ENCODE measurements at regions not wholly inside any gene's neighbourhood (a gene's known extent, or its start where the extent isn't known, plus 50 kb on each side); places are given as distances from the start of the nearest gene placed in this dataset.
A peak's percentile ranks its signal among the peaks of the same experiment; 100 is the strongest.

DNA sequence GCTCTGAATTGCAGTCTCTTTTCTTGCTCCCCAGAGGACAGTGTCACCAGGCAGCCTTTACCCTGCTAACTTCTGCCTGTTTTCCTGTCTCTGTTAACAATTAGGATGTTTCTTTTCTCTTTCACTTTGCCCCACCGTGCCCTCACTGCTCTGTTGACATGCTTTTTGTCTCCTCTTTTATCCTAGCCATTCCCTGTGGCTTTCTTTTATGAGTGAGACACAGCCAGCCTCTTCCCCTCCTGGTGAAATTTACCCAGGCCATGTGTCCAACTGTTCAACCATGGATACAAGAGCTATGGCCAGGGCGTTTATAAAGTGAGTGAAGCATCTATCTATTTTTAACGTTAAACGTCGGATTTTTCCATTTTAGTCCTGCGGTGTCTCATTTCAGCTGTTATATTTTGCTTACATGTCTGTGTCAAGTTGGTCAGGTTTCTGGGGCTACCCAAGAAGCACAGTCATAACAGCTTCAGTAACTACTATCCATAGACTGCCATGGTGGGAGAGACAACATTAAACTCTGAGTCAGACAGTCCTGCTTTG lies 443.2 kb upstream of the AZI2 start:
- no CpG with 5 or more reads among the region's 6 CpGs for WGBS (ENCODE audit: insufficient coverage, insufficient read length)
- peaks cover 1% of the 10 kb centered on the region; the same call in 1 of the 2 replicates for H3K4me1 ChIP-seq (ENCODE audit: control insufficient read depth, insufficient read depth, low read length)
- H3K4me3 ChIP-seq (ENCODE audit: low read length) = no peak overlapping the region
- H3K27ac ChIP-seq (ENCODE audit: low read length) = no peak overlapping the region
- H3K27me3 ChIP-seq (ENCODE audit: control insufficient read depth, insufficient read depth, low read length) = no peaks in the 10 kb centered on the region
- H3K9me3 ChIP-seq (ENCODE audit: control insufficient read depth, insufficient read depth, low read length) = no peaks in the 10 kb centered on the region
- H3K36me3 ChIP-seq (ENCODE audit: control insufficient read depth, insufficient read depth, low read length) = no peaks in the 10 kb centered on the region
- peak; percentile 1 for DNase-seq (ENCODE audit: low read depth, low spot score)

DNA sequence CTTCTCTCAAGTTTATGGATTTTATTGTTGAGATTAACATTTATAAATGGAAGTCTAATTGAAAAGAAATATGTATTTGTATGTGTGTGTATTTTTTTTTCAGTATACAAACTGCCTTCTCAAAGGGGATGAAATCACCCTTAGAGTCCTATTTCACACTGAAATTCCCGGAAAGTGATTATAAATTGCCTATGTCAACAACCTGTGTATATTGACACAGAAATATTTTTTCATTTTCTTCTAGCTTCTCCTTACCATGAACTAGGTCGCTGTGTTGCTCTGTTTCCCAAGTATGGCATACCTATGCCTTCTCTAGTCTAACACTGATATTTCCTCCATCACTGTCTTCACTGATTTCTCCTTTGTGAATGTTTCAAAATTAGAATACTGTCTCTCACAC lies 444.0 kb upstream of the AZI2 start:
- Histone ChIP-seq H3K36me3 (ENCODE audit: control insufficient read depth, insufficient read depth, low read length) (no peaks in the 10 kb centered on the region), H3K9me3 (ENCODE audit: control insufficient read depth, insufficient read depth, low read length) (no peaks in the 10 kb centered on the region), H3K27me3 (ENCODE audit: control insufficient read depth, insufficient read depth, low read length) (no peaks in the 10 kb centered on the region), H3K27ac (ENCODE audit: low read length) (no peak overlapping the region), H3K4me1 (ENCODE audit: control insufficient read depth, insufficient read depth, low read length) (peaks cover 1% of the 10 kb centered on the region; the same call in 1 of the 2 replicates), H3K4me3 (ENCODE audit: low read length) (no peak overlapping the region)
- no CpG with 5 or more reads among the region's 2 CpGs for WGBS (ENCODE audit: insufficient coverage, insufficient read length)
- DNase-seq (ENCODE audit: low read depth, low spot score) = no peak

DNA sequence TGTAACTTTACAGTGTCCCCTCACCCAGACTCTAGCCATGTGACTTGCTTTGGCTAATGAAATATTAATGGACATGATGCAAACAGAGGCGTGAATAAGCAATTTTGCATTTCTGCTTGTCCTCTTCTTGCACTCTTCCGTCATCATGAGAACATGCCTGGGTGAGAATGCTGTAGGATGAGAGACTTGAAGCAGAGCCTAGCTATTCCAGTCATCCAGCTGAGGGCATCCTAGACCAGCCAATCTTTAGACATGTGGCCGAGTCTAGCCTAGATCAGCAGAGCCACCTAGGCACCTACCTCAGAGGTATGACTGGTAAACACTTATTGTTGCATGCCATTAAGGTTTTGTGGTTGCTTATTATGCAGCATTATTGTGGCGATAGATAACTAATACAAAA lies 450.5 kb upstream of the AZI2 start:
- WGBS (ENCODE audit: insufficient coverage, insufficient read length) = no CpG with 5 or more reads among the region's 4 CpGs
- H3K9me3 ChIP-seq (ENCODE audit: control insufficient read depth, insufficient read depth, low read length) = no peaks in the 10 kb centered on the region; the same call in 1 of the 2 replicates
- H3K36me3 ChIP-seq (ENCODE audit: control insufficient read depth, insufficient read depth, low read length) = no peaks in the 10 kb centered on the region
- no peaks in the 10 kb centered on the region for H3K27me3 ChIP-seq (ENCODE audit: control insufficient read depth, insufficient read depth, low read length)
- no peak for DNase-seq (ENCODE audit: low read depth, low spot score)
- no peaks in the 10 kb centered on the region for H3K4me1 ChIP-seq (ENCODE audit: control insufficient read depth, insufficient read depth, low read length)
- H3K4me3 ChIP-seq (ENCODE audit: low read length) = no peak overlapping the region
- no peak overlapping the region for H3K27ac ChIP-seq (ENCODE audit: low read length)

DNA sequence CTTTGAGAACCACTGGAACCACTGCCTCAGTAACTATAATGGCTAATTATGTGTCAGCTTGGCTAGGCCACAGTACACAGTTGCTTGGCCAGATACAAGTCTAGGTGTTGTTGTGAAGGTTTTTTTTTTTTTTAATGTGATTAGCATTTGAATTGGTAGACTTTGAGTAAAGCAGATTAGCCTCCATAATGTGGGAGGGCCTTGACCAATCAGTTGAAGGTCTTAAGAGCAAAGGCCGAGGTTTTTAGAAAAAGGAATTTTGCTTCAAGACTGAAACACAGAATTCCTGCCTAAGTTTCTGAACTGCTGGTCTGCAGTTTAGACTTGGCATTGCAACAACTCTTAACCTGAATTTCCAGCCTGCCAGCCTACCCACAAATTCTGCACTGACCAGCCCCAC lies 451.6 kb upstream of the AZI2 start:
- no CpG with 5 or more reads among the region's 1 CpG for WGBS (ENCODE audit: insufficient coverage, insufficient read length)
- no peaks in the 10 kb centered on the region for H3K4me1 ChIP-seq (ENCODE audit: control insufficient read depth, insufficient read depth, low read length)
- H3K4me3 ChIP-seq (ENCODE audit: low read length) = no peak overlapping the region
- no peak overlapping the region for H3K27ac ChIP-seq (ENCODE audit: low read length)
- DNase-seq (ENCODE audit: low read depth, low spot score) = no peak
- no peaks in the 10 kb centered on the region for H3K36me3 ChIP-seq (ENCODE audit: control insufficient read depth, insufficient read depth, low read length)
- no peaks in the 10 kb centered on the region; the same call in 1 of the 2 replicates for H3K9me3 ChIP-seq (ENCODE audit: control insufficient read depth, insufficient read depth, low read length)
- no peaks in the 10 kb centered on the region for H3K27me3 ChIP-seq (ENCODE audit: control insufficient read depth, insufficient read depth, low read length)

DNA sequence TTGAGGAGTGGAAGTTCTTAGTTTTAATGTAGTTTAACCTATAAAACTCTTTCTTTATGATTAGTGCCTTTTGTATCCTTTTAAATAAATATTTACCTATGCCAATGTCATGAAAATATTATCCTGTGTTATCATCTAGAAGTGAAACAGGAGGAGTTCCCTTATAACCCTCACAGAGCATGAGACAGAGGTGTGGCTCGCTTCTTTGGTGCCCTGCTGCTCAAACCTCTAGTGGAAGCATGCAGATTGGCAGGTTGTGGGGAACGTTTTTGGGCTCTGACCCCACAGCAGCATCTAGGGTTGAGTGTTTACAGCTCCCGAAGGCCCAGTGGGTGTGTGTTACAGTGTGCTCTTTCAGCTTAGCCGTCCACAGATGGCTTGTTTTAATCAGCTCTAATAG lies 459.4 kb upstream of the AZI2 start:
- DNase-seq (ENCODE audit: low read depth, low spot score) = no peak
- Histone ChIP-seq H3K27me3 (ENCODE audit: control insufficient read depth, insufficient read depth, low read length) (no peaks in the 10 kb centered on the region), H3K36me3 (ENCODE audit: control insufficient read depth, insufficient read depth, low read length) (no peaks in the 10 kb centered on the region), H3K27ac (ENCODE audit: low read length) (no peak overlapping the region), H3K4me1 (ENCODE audit: control insufficient read depth, insufficient read depth, low read length) (no peaks in the 10 kb centered on the region), H3K4me3 (ENCODE audit: low read length) (no peak overlapping the region), H3K9me3 (ENCODE audit: control insufficient read depth, insufficient read depth, low read length) (no peaks in the 10 kb centered on the region)
- no CpG with 5 or more reads among the region's 4 CpGs for WGBS (ENCODE audit: insufficient coverage, insufficient read length)

DNA sequence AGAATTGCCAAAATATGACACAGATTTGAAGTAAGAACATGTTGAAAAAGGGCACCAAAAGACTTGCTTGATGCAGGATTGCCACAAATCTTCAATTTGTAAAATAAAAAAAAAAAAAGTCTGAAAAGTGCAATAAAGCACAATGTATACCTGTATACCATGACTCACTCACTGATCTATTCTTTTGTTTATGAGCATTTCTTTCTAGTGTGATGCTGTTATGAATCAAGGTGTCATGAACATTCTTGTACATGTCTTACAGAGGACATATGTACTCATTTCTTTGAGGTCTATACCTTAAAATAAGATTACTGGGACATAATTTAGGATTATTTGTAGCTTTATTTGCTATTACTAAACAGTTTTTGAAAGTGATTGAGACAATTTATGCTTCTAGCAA lies 464.9 kb upstream of the RBMS3 start:
- Histone ChIP-seq H3K4me3 (ENCODE audit: low read length) (no peak overlapping the region), H3K9me3 (ENCODE audit: control insufficient read depth, insufficient read depth, low read length) (no peaks in the 10 kb centered on the region), H3K4me1 (ENCODE audit: control insufficient read depth, insufficient read depth, low read length) (no peaks in the 10 kb centered on the region), H3K27ac (ENCODE audit: low read length) (no peak overlapping the region), H3K36me3 (ENCODE audit: control insufficient read depth, insufficient read depth, low read length) (no peaks in the 10 kb centered on the region), H3K27me3 (ENCODE audit: control insufficient read depth, insufficient read depth, low read length) (no peaks in the 10 kb centered on the region)
- no peak for DNase-seq (ENCODE audit: low read depth, low spot score)

DNA sequence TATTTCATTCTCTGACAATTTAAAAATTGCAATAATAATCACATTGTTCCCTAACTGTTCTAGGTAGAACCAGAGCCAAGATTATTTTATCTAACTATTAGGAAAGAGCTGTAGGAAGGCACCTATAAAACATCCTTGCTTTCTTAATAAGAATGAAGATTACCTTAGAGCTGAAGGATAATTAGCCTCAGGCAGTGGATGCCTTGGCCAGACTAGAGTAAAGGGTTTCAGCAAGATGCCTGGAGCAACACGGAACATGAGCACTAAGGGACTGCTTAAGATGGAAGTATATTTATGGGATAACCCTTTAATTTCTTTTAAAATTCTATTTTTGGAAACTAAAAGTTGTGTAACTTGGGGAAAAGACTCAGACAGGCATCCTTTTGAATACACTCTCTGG lies 456.6 kb upstream of the RBMS3 start:
- Histone ChIP-seq H3K9me3 (ENCODE audit: control insufficient read depth, insufficient read depth, low read length) (no peaks in the 10 kb centered on the region), H3K36me3 (ENCODE audit: control insufficient read depth, insufficient read depth, low read length) (no peaks in the 10 kb centered on the region), H3K27me3 (ENCODE audit: control insufficient read depth, insufficient read depth, low read length) (no peaks in the 10 kb centered on the region), H3K4me3 (ENCODE audit: low read length) (no peak overlapping the region), H3K4me1 (ENCODE audit: control insufficient read depth, insufficient read depth, low read length) (no peaks in the 10 kb centered on the region), H3K27ac (ENCODE audit: low read length) (no peak overlapping the region)
- WGBS (ENCODE audit: insufficient coverage, insufficient read length) = no CpG with 5 or more reads among the region's 1 CpG
- no peak for DNase-seq (ENCODE audit: low read depth, low spot score)

DNA sequence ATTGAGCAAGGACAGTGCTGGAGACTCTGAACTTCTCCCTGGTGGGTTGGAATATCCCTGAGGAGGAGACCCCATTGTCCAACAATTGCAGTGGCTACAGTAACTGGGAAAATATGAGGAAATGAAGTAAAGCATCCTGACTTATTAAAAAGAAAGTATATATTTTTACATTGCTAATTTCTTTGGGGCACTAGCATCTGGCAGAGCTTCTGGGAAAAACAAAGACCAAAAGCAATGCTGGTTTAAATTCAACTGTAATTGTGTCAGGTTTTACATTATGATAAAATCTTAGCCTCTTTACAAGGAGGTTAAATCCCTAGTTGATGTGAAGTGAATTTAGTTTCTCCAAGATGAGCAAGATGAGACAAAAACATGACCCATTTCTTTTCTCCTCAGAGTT lies 454.0 kb upstream of the RBMS3 start:
- Histone ChIP-seq H3K4me1 (ENCODE audit: control insufficient read depth, insufficient read depth, low read length) (no peaks in the 10 kb centered on the region), H3K4me3 (ENCODE audit: low read length) (no peak overlapping the region), H3K27me3 (ENCODE audit: control insufficient read depth, insufficient read depth, low read length) (no peaks in the 10 kb centered on the region), H3K36me3 (ENCODE audit: control insufficient read depth, insufficient read depth, low read length) (no peaks in the 10 kb centered on the region), H3K9me3 (ENCODE audit: control insufficient read depth, insufficient read depth, low read length) (no peaks in the 10 kb centered on the region), H3K27ac (ENCODE audit: low read length) (no peak overlapping the region)
- DNase-seq (ENCODE audit: low read depth, low spot score) = no peak

DNA sequence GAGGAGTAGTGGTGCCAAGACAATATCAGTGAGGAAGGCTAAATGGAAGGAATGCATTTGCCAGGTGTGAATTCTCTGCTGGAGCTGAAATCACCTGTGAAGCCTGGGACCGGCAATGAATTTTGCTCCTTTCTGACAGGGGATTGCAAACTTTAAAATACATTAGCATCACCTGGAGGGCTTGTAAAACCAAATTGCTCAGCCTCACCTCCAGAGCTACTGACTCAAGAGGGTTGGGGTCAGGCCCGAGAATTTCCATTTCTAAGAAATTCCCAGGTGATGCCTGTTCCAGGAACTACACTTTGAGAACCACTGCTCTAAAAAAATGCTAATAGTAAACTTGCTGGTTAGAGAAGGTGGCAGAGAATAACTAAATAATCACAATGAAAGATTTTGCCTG lies 445.6 kb upstream of the RBMS3 start:
- Histone ChIP-seq H3K4me1 (ENCODE audit: control insufficient read depth, insufficient read depth, low read length) (no peaks in the 10 kb centered on the region), H3K27ac (ENCODE audit: low read length) (no peak overlapping the region), H3K27me3 (ENCODE audit: control insufficient read depth, insufficient read depth, low read length) (no peaks in the 10 kb centered on the region), H3K36me3 (ENCODE audit: control insufficient read depth, insufficient read depth, low read length) (no peaks in the 10 kb centered on the region), H3K4me3 (ENCODE audit: low read length) (no peak overlapping the region), H3K9me3 (ENCODE audit: control insufficient read depth, insufficient read depth, low read length) (no peaks in the 10 kb centered on the region)
- WGBS (ENCODE audit: insufficient coverage, insufficient read length) = no CpG with 5 or more reads among the region's 2 CpGs
- DNase-seq (ENCODE audit: low read depth, low spot score) = no peak

DNA sequence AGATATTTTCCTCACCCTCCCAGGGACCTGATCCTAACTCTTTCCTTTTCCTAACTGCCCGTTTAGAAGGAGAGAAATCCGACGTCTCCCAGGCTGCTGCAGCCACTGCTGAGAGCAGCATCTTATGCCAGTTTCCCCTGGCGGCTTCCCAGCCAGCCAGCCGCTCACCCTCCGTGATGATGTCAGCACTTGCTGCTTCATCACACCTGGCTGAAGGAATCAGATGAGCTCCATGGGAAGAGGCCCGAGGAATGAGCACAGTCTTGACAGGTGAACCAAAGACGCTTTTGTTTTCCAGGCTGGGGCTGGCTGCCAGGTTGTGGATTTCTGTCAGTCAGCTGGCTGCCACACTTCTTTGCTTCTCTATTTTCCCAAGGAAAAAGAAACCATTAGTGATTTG lies 445.1 kb upstream of the RBMS3 start:
- WGBS (ENCODE audit: insufficient coverage, insufficient read length) = no CpG with 5 or more reads among the region's 8 CpGs
- DNase-seq (ENCODE audit: low read depth, low spot score) = no peak
- H3K4me3 ChIP-seq (ENCODE audit: low read length) = no peak overlapping the region

DNA sequence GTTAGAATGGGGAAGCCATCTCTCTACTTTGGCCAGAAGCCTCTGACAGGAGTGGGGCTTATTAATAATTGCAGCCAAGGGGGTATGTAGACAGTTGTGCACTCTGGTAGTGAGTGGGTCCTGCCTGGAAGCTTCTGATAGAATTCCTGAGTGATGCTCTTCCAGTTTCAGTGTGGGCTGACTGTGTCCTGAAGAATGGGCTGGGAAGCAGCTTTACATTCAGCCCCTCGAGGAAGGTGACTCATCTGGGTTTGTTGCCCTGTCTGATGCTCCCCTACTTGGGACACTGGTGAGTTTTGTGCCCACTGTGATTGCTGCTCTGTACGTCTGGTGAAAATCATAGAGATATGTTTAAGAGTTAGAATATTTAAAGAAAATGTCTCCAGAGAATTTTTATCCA lies 444.7 kb upstream of the RBMS3 start:
- H3K4me1 ChIP-seq (ENCODE audit: control insufficient read depth, insufficient read depth, low read length) = no peaks in the 10 kb centered on the region
- no peak overlapping the region for H3K4me3 ChIP-seq (ENCODE audit: low read length)
- H3K27ac ChIP-seq (ENCODE audit: low read length) = no peak overlapping the region
- H3K9me3 ChIP-seq (ENCODE audit: control insufficient read depth, insufficient read depth, low read length) = no peaks in the 10 kb centered on the region
- DNase-seq (ENCODE audit: low read depth, low spot score) = no peak
- no peaks in the 10 kb centered on the region for H3K36me3 ChIP-seq (ENCODE audit: control insufficient read depth, insufficient read depth, low read length)
- H3K27me3 ChIP-seq (ENCODE audit: control insufficient read depth, insufficient read depth, low read length) = no peaks in the 10 kb centered on the region
- WGBS (ENCODE audit: insufficient coverage, insufficient read length) = no CpG with 5 or more reads among the region's 2 CpGs

More for the DNA sequence above, 445.1 kb upstream of the RBMS3 start:
- Histone ChIP-seq H3K27ac (ENCODE audit: low read length) (no peak overlapping the region), H3K9me3 (ENCODE audit: control insufficient read depth, insufficient read depth, low read length) (no peaks in the 10 kb centered on the region), H3K36me3 (ENCODE audit: control insufficient read depth, insufficient read depth, low read length) (no peaks in the 10 kb centered on the region), H3K4me1 (ENCODE audit: control insufficient read depth, insufficient read depth, low read length) (no peaks in the 10 kb centered on the region), H3K27me3 (ENCODE audit: control insufficient read depth, insufficient read depth, low read length) (no peaks in the 10 kb centered on the region)

All from iPS DF 6.9 (cell line).